NK-92 treated with Interleukin-12 subunit alpha and Interleukin-12 subunit beta, amount 100 ng/mL, for 24 hours (cell line): ENCODE measurements at regions not wholly inside any gene's neighbourhood (a gene's known extent, or its start where the extent isn't known, plus 50 kb on each side); places are given as distances from the start of the nearest gene placed in this dataset.
"Not testable (repeated sequence)": the region's sequence is repeated elsewhere in the genome, so short reads cannot be mapped to it uniquely, and the experiment has no call there.

Source experiments
- DNase-seq: peaks from one replicate; lab custom pipeline; 2025; lab: John Stamatoyannopoulos, UW

DNA sequence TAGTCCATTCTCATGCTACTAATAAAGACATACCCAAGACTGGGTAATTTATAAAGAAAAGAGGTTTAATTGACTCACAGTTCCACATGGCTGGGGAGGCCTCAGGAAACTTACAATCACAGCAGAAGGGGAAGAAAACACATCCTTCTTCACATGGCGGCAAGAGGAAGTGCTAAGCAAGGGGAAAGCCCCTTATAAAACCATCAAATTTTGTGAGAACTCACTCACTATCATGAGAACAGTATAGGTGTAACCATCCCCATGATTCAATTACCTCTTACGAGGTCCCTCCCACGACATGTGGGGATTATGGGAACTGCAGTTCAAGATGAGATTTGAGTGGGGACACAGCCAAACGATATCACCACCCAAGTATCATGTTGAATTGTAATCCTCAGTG, 52.7 kb upstream of the FOXO6 start:
- not testable (repeated sequence) for DNase-seq

DNA sequence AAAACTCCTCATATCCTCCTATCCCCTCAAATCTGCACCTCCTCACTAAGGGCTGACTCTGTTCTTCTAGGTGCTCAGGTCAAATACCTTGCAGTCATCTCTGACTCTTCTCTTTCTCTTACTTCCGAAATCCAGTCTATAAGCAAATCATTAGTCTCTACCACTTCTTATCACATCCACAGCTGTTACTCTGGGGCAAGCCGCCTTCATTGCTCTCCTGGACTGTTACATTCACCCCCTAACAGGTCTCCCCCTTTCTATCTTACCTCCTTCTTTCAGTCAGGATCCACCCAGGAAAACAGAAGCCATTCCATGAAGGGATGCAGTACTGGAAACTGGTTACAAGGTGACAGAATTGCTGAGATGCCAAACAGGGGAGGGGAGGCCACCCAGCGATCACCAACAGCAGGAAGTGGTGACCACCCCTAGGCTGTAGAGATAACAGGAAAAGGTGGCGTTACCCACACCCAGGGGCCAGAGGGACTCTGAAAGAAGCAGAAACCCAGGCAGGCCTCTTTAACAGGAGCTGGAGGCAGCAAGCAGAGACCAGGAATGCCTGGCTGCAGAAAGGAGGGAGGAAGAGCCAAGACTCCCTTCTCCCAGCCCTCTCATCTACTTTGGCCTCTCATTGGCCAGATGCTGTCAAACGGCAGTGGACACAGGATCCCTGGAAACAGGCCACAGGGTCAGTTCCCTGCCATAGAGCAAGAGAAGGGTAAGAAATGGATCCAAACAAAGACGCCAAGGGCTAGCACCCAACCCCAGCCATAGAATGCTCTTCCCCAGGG, 55.5 kb upstream of the FOXO6 start:
- peak; percentile 15 for DNase-seq

DNA sequence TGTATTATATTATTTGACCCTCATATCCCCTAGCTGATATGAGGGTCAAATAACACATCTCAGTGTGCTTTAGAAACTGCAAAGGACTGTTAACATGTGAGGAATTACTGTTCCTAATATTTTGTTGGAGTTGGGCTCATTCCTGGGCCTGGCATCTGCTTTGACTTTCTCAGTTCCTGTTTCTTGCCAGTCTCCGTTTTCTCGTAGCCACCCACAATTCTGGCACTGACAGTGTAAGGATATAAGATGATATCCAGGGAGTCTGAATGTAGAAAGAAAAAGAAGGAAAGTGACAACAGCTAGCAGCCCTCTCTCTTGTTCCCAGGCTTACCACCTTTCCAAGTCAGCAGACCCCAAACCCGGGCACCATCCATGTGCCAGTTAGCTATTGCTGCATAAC, 54.4 kb upstream of the SCMH1 start:
- no peak for DNase-seq

DNA sequence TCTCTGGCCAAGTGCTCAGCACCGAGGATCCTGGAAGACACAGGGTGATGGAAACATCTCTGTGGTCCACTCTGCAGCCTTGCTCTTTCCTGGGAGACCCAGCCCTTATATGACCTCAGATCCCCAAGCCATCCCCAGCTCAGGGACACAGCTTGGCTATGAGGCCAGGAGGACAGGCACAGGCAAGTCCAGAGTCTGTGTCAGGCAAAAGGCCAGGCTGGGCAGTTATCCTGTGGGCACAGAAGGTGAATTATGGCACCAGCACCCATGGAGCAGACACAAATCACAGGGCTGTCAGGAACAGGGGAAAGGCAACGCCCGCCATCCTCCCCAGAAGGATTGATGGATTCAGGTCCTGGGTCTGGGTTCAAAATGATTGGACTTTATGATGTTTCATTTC, 52.1 kb upstream of the SCMH1 start:
- no peak for DNase-seq

DNA sequence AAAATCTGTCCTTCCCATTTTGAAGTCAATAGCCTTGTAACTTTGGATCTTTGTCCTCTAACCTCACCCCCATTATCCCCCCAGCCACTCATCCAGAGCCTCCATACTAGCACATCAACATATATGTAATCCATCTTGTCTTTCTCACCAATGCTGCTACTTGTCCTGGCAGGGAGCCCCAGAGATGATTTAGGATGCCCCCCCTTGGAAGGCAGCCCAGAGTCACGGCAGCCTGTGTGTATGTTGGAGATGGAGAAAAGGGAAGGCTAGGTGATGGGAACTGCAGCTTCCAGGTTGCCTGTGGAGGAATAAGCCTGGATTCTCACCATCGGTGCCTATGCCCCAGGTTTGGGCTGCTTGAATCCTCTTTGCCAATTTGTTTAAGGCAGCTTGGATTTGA, 51.7 kb upstream of the SCMH1 start:
- no peak for DNase-seq
